ENCODE measurements at regions not wholly inside any gene's neighbourhood (a gene's known extent, or its start where the extent isn't known, plus 50 kb on each side); places are given as distances from the start of the nearest gene placed in this dataset.

- TF ChIP-seq REST (IDR thresholded peaks at IDR 0.05; ENCODE audit: unreplicated experiment): no peak
- no peak for TF ChIP-seq JUNB (IDR thresholded peaks at IDR 0.05; ENCODE audit: unreplicated experiment)
- no peak for TF ChIP-seq STAT1 (IDR thresholded peaks at IDR 0.05; ENCODE audit: unreplicated experiment)
- no peak for TF ChIP-seq EZH2phosphoT487 (IDR thresholded peaks at IDR 0.05; ENCODE audit: unreplicated experiment)
Observed at GRCh38 chr12:47385653-47386052, 305.9 kb upstream of the AMIGO2 start (continued).

- Histone ChIP-seq H3K4me2 (no peak overlapping the region), H3K27ac (ENCODE audit: low read depth) (no peak overlapping the region), H2AFZ (no peak overlapping the region), H3K4me1 (ENCODE audit: insufficient read depth) (peaks cover 18% of the 10 kb centered on the region), H3F3A (replicated peaks; ENCODE audit: low read depth) (no peaks in the 10 kb centered on the region), H3K27me3 (ENCODE audit: insufficient read depth) (no peaks in the 10 kb centered on the region), H4K20me1 (replicated peaks; ENCODE audit: insufficient read depth) (no peaks in the 10 kb centered on the region), H3K36me3 (ENCODE audit: insufficient read depth) (no peaks in the 10 kb centered on the region), H3K79me2 (replicated peaks; ENCODE audit: insufficient read depth) (no peaks in the 10 kb centered on the region), H3K4me3 (no peak overlapping the region), H3K9me2 (ENCODE audit: insufficient read depth) (peaks cover 16% of the 10 kb centered on the region)
- ATAC-seq (no peak), DNase-seq (ENCODE audit: low spot score) (no peak)
- Mint-ChIP-seq H3K27me3 (ENCODE audit: insufficient read depth, low read depth, poor library complexity) (peaks cover 2% of the 10 kb centered on the region), H3K36me3 (ENCODE audit: low read depth) (no peaks in the 10 kb centered on the region), H3K9me3 (no peaks in the 10 kb centered on the region), H3K4me3 (no peak overlapping the region), H3K4me1 (peaks cover 28% of the 10 kb centered on the region), H3K27ac (no peak overlapping the region)
- TF ChIP-seq REST (IDR thresholded peaks at IDR 0.05; ENCODE audit: unreplicated experiment) (no peak), NANOG (IDR thresholded peaks at IDR 0.05; ENCODE audit: borderline replicate concordance) (no peak), EZH2phosphoT487 (IDR thresholded peaks at IDR 0.05; ENCODE audit: unreplicated experiment) (no peak), ETS1 (IDR thresholded peaks at IDR 0.05) (no peak), CTCF (conservative IDR thresholded peaks at IDR 0.05; ENCODE audit: low read depth in 2 of 2) (no peak), EZH2 (IDR thresholded peaks at IDR 0.05; ENCODE audit: low read depth, unreplicated experiment) (no peak), ZNF114 (CRISPR knock-in tag; IDR thresholded peaks at IDR 0.05) (no peak), POLR2AphosphoS5 (IDR thresholded peaks at IDR 0.05; ENCODE audit: low read depth) (no peak), CREB1 (CRISPR knock-in tag; IDR thresholded peaks at IDR 0.05; ENCODE audit: low read depth) (no peak), STAT1 (IDR thresholded peaks at IDR 0.05; ENCODE audit: unreplicated experiment) (no peak)
Observed at GRCh38 chr12:47383942-47384341, 304.2 kb upstream of the AMIGO2 start.

All from GM23338 (cell line).